ENCODE measurements at regions not wholly inside any gene's neighbourhood (a gene's known extent, or its start where the extent isn't known, plus 50 kb on each side); places are given as distances from the start of the nearest gene placed in this dataset.

DNA sequence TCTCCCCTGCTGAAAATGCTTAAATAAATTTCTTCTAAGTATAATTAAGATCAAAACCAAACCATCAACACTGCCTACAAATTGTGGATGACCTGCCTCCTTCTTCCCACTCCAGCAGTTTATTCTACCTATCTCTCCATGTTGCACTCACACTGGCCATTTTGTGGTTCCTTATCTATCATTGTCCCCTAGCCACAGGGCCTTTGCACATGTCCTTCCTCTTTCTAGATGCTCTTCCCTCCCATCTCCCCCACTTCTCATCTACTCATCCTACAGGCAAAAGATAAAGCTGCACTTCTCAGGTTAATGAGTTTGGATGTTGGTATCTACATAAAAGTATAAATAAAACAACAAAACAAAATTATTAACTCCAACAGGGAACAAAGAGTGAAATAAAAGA, 70.6 kb upstream of the CCNG1 start:
- no peak for DNase-seq

DNA sequence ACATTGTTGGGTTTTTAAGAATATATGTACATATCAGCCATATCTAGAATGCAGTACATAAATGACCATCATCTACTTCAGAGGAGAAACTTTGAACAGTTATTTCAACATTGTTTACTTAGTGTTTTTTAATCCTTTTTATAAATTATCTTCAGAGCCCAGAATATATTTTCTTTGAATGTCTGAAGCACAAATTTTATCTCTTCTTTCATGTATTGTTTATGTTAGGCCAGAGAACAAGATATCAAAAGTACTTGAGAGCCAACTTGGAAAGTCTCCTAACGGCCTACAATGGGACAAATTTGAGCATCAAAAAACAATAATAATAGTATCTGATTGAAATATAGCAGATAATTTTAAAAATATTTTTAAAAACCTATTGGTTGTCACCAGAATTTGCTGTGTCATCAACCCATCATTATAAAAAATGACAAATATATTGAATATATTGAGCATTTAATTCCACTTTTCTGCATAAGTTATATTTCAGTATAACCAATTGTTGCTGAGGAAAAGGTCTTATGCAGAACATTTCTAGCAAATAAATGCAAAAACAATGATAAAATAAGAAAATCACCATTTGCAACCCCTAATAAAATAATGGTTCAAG, 67.5 kb upstream of the CCNG1 start:
- no peak for DNase-seq

DNA sequence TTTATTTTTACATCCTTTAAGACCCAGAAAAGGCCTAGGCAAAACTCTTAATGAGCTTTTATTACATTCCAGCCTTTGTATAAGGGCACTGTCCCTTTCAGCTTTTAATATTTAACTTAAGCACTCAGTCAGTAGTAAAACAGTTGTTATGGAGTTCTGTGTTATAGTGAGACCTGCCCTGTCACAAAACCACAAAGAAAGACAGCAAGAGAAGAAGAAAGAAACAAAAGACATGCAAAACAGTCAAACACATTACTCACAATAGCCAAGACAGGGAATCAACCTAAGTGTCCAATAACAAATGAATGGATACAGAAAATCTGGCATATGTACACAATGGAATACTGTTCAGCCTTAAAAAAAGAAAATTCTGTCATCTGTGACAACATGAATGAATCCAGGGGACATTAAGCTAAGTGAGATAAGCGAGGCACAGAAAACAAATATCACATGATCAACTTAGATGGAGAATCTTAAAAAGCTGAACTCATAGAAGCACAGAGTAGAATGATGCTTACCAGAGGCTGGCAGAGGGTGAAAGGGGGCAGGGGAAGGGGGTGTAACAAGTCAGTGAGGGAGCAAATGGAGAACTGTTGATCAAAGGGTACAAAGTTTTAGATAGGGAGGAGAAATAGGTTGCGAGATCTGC, 63.8 kb upstream of the CCNG1 start:
- no peak for DNase-seq

DNA sequence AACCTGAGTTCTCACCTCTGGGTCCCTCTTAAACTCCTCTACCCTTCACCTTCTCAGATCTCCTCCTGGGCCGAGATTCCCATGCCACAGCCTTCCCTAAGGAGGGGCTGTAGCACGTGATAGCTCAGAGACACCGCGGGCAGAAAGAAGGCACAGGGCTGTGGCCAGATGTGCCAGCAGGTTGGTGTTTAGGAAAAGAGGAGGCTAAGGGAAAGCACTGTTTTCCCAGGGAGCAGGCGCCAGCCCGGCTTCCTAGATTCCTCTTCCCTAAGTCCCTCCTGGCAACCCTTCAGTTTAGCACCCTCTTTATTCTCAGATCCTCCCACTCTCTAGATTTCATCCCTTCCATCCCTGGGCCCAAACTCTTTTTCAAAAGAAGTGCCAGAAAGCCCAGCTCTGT, 59.4 kb upstream of the CCNG1 start:
- DNase-seq, result no peak

DNA sequence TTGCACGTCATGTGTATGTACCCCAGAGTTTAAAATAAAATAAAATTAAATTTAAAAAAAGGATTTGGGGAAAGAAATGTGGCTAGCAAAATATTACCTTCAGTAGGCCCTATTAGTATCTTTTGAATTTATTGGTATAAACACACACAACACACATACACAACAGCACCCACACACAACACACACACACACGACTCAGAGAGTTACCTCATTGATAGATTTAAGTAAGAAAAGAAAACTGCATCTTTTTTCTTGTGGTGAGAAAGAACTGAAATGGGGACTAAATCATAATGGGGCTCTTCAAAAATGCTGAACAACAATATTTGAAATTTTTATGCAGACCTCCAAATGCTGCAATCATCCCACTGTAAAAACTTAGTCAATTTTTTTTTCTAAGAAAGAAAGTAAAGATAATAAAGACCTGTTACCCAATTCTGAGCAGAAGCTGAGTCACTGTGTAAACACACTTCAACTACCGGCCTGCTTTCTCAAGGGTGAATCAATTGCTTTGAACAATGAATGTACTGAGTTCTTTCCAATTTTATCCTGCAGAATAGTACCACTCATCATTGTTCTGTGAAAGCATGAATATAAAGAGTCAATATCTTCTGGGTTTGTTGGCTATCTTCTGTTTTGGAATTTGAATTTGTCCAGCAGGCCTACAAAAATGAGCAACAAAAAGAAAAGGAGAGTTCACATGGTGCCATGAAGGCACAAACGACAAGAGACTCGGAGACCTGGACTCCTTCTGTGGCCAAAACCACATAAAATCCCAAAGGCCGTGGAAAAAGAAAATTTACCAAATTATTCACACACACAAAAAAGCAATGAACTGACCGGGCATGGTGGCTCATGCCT, 57.9 kb upstream of the CCNG1 start:
- DNase-seq, result no peak

DNA sequence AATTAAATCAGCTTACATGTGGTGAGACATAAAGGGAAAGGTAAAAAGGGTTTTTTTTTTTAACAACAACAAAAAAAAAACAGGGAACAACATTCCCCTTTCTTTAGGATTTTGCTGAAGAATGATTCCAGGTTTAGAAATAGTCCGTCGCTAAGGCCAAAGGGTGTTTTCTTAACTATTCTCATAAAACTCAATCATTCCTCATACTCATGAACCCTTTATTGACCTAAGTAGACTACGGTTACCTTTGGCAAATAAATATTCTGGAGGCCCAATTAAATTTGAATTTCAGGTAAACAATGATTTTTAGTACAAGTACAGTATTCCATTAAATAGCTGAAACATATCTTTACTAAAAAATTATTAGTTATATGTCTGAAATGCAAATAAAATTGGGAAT, 55.6 kb upstream of the CCNG1 start:
- no peak for DNase-seq

DNA sequence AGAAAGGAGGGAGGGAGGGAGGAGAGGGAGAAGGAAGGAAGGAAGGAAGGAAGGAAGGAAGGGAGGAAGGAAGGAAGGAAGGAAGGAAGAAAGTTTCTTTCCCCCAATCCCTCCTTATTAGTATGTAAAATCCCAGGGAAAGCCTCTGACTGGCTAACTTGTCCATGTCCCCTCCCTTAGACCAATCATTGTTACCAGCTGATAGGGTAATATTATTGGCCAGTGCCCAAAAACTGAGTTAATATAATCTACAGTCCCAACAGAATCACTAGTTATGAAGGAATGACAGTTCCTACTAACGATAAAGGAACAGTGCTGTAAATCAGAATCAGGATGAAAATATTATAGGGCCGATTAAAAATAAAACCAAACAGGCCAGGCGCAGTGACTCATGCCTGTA, 53.6 kb upstream of the CCNG1 start:
- no peak for DNase-seq

DNA sequence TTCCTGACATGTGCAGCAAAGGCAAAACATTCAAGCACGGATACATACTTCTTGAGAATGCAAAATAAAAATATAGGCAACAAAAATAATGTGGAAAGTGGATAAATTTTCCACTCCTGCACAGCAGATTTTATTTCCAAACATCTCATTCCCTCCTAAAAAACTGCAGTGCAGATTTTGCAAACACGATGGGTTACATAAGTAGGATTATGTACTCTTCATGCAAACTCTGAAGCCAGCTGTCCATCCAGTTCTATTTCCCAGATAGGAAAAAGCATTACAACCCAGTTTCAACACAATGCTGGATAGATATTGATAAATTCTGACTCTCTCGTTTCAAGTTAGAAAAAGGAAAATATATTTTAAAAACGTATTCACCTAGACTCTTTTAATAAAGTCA, 52.7 kb upstream of the CCNG1 start:
- no peak for DNase-seq

DNA sequence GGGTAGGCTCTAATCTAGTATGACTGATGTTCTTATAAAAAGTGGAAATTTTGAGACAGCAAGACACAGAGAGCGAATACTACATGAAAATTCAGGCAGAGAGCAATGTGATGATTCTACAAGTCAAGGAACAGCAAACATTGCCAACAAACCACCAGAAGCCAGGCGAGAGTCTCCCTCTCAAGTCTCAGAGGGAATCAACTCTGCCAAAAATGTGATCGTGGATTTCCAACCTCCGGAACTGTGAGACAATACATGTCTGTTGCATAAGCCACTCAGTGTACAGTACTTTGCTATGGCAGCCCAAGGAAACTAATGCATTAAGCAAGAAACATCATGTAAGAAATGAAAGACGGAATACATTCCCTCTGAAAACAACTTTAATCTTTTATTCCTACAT, 52.1 kb upstream of the CCNG1 start:
- DNase-seq, result no peak

DNA sequence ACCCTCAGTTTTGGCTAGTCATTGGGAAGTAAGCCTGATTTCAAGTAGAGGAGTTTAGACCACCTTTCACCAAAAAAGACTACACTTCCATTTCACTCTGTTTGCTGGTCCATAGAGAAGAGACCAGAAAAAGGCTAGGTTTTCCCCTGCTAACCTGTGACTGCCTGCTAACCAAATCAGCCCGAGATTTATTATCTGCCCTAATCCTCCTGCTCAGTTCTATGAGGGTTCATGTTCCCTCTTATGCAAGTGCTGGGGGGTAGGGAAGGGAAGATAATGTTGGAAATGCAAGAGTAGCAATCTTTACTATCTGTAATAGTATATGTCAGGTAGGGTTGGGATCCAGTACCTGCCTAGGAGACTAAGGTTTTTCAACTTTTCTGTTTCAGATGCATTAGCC, 51.6 kb upstream of the CCNG1 start:
- no peak for DNase-seq

DNA sequence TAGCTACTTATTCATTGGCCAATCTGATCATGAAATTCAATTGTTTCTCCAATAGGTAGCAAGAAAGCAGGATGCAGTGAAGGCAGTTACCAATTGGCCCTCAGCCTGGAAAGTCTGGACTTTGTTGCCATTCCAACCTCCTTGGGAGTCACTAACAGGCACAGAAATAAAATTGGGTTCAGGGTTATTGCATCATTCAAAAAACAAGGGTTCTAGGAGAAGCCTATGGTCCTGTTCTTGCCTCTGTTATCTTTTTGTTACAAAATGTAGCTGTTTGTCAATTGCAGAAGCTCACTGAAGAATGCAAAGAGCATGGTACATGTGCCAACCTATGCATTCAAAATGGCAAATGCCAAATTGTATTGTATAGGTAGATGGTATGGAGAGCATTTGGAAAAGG, 51.0 kb upstream of the CCNG1 start:
- no peak for DNase-seq

DNA sequence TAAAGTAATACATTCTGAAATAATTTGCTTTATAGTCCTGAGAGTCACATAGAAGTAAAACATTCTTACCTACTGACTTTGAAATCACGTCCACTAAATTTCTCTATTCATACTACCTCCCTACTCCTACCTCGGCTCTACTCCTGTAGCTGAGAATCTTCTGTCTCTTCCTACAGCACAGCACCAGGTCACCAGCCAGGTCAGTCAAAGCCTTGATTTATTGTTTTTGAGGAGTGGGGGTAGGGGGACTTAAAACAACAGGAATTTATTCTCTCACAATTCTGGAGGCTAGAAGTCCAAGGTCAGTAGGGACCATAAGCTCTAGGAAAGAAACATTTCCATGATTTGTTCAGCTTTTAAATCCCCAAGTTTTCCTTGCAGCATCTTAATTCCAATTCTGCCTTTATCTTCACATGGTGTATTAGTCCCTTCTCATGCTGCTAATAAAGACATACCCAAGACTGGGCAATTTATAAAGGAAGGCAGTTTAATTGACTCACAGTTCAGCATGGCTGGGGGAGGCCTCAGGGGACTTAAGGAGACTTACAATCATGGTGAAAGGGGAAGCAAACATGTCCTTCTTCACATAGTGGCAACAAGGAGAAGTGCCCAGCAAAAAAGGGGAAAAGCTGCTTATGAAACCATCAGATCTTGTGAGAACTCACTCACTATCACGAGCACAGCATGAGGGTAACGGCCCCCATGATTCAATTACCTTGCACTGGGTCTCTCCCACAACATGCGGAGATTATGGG, 49.6 kb upstream of the CCNG1 start:
- DNase-seq, result no peak

Data from midbrain (tissue), 1 donor.